Upper lobe of left lung (tissue), 4 donors: ENCODE measurements at regions not wholly inside any gene's neighbourhood (a gene's known extent, or its start where the extent isn't known, plus 50 kb on each side); places are given as distances from the start of the nearest gene placed in this dataset.

Experiments
- POLR2A ChIP-seq, 4 donors: fragments of 450-650 bp; IDR thresholded peaks; one replicate each; pipeline ENCODE4 v1.5.1; 2016 to 2017; ENCODE audit warnings: antibody characterized with exemption in 4 of 4, mild to moderate bottlenecking in 2 of 4
- TF ChIP-seq, protein P1 (sequence below), 6 experiments: fragments of 450-650 bp in 4 of 6; fragments of 200-600 bp in 2 of 6; sonication (generic) in 2 of 6; IDR thresholded peaks; one replicate each; pipeline ENCODE4 v1.5.1; 2016 to 2019; ENCODE audit warnings: antibody characterized with exemption in 6 of 6

DNA sequence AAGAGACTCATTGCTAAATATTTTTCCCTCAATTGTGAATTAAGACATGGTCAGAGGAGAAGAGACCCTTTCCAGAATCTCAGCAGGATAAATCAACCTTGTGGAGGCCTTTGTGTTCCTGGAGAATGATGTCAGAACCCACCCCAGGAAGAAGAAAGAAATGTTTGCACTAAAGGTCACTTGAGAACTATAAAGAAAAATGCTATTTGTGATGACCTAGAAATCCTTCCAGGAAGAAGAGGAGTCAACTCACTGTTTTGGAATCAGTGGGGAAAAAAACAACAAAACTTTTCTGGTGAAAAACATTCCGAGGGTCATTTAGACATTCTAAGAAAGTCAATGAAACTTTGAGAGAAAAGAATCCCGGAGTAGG is 129.1 kb upstream of the ANKRD1 start:
- TF ChIP-seq, protein P1, sequence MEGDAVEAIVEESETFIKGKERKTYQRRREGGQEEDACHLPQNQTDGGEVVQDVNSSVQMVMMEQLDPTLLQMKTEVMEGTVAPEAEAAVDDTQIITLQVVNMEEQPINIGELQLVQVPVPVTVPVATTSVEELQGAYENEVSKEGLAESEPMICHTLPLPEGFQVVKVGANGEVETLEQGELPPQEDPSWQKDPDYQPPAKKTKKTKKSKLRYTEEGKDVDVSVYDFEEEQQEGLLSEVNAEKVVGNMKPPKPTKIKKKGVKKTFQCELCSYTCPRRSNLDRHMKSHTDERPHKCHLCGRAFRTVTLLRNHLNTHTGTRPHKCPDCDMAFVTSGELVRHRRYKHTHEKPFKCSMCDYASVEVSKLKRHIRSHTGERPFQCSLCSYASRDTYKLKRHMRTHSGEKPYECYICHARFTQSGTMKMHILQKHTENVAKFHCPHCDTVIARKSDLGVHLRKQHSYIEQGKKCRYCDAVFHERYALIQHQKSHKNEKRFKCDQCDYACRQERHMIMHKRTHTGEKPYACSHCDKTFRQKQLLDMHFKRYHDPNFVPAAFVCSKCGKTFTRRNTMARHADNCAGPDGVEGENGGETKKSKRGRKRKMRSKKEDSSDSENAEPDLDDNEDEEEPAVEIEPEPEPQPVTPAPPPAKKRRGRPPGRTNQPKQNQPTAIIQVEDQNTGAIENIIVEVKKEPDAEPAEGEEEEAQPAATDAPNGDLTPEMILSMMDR (IDR thresholded peaks at IDR 0.05): no peak
- no peak for TF ChIP-seq POLR2A (IDR thresholded peaks at IDR 0.05)
